SK-N-MC (cell line): ENCODE measurements at regions not wholly inside any gene's neighbourhood (a gene's known extent, or its start where the extent isn't known, plus 50 kb on each side); places are given as distances from the start of the nearest gene placed in this dataset.

Experiments used
- EZH2 ChIP-seq: fragments of 200-600 bp; sonication (generic); IDR thresholded peaks from one replicate; pipeline ENCODE4 v1.6.1; 2017; ENCODE audit warnings: antibody characterized with exemption
- FOXP2 ChIP-seq: optimal IDR thresholded peaks from 2 replicates; pipeline ENCODE3; 2011; ENCODE audit warnings: mild to moderate bottlenecking, moderate library complexity; ENCODE audit not compliant: insufficient read depth; ENCODE audit errors: extremely low read length, control extremely low read depth
- POLR2AphosphoS5 ChIP-seq: IDR thresholded peaks from 2 replicates; pipeline ENCODE4 v1.6.1; 2012; ENCODE audit warnings: mild to moderate bottlenecking, low read depth, low read length, borderline replicate concordance

DNA sequence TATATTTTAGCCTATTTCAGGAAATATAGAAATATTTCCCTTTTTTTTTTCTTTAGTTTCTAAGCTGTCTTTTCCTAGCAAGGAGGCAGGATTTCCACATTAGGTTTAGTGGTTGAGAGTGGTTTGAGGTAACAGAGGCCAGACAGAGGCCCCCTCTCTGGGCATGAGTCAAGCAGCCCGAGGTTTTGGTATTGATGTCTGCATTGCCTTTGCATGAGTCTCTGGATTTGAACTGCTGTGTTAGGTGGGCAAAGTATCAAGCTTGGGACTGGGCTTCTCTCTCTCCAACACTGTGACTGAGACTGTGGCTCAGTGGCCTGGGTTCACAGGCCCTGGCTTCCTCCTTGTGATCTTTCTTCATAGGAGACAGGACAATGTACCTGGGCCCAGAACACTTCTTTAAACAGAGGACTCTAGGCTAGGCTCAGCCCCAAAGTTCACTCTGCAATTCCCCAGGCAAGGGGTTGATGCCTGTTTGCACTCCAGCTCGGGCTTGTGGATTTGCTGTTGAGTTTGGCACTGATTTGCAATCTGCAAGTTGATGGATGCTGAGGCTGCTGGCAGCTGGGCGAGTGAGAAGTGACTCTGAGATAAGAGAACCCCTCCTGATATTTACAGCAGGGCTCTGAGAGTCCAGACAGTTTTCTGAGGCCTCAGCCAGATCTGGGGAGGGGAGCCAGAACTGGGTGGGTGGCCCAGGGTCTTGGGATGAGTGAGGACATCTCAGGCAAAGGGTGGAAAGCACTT, 271.2 kb downstream of the EN1 start:
- TF ChIP-seq POLR2AphosphoS5 (no peak), EZH2 (no peak), FOXP2 (no peak)
